Cardiac septum (tissue), 1 donor: ENCODE measurements at regions not wholly inside any gene's neighbourhood (a gene's known extent, or its start where the extent isn't known, plus 50 kb on each side); places are given as distances from the start of the nearest gene placed in this dataset.

Source experiments
- DNase-seq: peaks from one replicate; pipeline ENCODE4 v3.0.0-alpha.2; 2020; ENCODE audit warnings: low spot score
- intact Hi-C: fragments of 100-400 bp; cut with DNase I; formaldehyde crosslinking; loops from one replicate; pipeline ENCODE4 v1.14.0; 2022
- donor health status: DM: no; HTN: no; CAD: no.

DNA sequence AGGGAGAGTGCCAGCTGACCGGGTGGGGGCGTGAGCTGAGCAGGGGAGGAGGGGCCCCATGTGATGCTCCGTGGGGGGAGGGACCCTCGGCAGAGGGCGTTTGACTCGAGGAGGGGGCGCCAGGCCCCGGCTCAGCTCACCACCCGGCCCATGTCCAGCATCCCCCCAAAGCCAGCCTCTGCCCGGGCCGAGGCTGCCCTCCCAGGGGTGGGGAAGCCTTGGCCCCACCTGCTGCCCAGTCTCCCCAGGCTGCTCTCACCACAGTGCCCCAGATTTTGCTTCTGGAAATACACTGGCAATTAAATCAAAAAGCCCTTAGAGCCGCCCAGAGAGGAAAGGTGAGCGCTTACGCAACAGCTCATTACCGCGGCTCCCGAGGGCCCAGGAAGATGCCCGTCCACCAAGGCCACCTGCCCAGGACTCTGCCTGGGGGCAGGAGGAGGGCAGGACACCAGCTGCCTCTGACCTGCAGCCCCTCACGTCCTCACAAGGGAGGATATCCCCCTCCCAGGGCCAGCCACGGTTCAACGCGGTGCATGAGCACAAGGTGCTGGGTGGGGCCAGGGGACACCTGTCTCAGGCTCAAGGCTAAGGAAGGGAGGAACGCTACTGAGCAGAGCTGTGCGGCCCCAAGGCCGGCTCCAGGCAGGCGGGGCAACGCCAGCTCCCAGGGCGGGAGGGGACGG is 70.0 kb upstream of the INPP5A start:
- intact Hi-C loops: no loop called here
- DNase-seq: no peak

DNA sequence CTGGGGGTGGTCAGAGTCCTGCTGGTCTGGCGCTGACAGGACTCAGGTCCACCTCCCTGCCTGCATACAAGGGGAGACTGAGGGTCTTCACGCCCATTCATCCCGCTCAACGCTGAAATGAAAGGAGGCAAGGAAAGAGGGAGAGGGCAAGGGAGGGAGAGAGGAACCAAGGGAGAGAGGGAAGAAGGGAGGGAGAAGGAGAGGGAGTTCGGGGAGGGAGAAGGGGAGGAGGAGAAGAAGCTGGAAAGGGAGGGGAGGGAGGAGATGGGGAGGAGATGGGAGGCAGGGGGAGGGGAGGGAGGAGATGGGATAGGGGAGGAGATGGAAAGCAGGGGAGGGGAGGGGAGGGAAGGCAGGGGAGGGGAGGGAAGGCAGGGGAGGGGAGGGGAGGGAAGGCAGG is 69.4 kb upstream of the INPP5A start:
- intact Hi-C loops: no loop called here
- no peak for DNase-seq

DNA sequence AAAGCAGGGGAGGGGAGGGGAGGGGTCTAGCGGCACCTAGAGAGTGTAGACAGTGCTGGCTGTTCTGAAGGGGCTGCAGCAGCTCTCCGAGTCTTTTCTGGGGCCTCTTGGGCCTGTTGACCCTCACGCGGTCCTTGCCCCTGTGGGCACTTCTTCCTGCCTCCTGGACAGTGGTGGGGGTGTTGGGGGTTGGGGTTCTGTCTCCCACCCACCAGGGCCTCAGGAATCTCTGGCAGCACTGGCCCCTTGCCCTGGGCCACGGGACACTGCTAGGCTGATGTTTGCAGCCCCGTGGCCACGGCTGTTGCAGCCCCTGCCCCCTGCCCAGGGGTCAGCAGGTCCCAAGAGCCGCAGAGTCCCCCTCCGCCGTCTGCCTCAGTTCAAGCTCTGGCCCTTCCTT is 68.9 kb upstream of the INPP5A start:
- no peak for DNase-seq
- intact Hi-C loops: no loop called here

DNA sequence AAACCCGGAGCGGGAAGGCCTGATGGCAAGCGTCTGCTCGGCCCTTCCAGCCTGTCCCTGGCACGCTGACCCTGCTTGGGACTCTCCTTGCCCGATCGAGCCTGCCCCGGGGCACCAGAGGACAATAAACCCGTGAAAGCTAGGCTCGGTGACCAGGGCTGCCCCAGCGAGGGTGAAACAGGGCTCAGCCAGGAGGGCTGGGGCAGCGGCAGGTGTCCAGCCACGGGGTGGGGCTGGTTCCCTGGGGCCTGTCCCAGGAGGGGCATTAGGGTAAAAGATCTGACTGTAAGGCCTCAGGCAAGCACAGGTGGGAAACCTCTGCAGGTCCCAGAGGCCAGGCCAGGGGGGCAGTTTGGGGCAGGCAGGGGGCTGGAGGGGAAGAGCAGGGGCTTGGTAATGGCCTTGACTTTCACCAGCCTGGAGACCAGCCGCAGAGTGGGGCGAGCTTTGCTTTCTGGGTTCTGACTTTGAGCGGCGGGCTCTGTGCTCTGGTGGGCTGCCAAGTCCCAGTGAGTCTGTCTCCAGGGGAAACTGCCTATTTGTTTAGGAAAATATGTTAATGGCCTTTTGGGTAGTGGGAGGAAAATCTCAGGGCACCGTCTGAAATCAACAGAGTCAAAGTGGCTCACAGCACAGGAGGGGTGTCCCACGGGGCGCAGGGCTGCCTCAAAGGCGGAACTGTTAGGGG is 68.2 kb upstream of the INPP5A start:
- intact Hi-C loops: no loop called here
- no peak for DNase-seq

DNA sequence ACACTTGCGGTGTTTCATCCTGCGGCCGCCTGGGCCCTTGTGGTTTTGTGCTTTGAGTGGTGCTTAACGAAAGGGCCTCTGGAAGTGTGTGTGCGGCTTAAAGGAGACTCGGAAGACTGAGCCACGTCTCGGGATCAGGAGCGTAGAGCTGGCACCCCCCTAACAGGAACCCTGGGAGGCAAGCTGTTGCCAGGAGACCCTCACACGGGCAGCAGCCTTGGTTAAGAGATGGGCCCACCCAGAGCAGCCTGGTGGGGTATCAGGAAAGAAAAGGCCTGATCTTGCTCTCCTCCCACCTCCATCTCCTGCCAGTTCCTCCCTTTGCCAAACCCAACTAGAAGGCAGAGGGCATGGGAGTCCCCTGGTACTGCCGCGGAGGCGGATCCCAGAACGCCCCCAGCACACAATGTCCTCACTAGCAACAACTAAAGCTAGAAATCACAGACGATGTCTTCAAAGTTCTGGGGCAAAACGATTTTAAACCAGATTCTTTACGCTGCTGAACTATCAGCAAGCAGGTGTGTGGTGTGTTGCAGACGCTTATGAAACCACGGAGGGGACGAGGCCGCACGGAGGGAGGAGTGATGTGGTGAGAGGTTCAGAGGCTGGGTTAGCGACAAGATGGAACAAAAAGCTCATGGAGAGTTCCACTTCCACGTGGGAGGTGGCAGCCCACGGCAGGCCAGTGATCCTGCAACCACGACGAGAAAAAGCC is 67.0 kb upstream of the INPP5A start:
- DNase-seq: no peak
- intact Hi-C loops: no loop called here

DNA sequence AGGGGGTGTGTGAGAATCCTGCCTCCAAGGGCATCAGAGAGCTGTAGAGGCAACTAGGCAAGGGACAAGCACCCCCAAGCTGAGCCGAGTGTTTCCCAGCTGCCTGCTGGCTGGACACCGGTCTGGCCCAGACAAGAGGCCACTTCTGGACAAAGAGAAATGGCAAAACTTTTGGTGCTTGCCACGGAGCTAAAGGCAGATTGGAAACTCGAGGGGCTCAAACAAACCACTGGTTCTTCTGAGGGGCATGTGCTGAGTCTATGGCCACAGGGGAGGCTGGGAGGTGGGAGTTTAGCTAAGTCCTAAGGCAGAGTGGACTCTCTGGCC is 66.5 kb upstream of the INPP5A start:
- intact Hi-C loops: no loop called here
- DNase-seq: no peak

DNA sequence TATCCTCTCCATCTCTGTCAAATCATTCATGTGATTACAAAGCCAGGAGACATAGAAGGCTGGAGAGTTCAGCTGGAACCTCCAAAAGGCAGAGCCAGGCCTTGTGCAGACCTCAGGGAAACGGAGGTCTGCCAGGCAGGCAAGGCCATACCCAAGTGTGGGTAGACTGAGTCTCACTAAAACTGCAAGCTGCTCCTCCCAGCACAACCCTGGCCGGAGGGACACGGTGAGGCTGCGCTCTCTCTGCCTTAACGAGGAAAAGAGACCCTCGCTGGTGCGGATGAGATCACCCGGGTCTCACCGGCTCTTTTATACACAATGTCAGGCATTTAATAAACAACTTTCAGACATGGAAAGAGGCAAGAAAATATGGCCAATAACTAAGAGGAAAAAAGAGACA is 66.1 kb upstream of the INPP5A start:
- no peak for DNase-seq
- intact Hi-C loops: no loop called here

DNA sequence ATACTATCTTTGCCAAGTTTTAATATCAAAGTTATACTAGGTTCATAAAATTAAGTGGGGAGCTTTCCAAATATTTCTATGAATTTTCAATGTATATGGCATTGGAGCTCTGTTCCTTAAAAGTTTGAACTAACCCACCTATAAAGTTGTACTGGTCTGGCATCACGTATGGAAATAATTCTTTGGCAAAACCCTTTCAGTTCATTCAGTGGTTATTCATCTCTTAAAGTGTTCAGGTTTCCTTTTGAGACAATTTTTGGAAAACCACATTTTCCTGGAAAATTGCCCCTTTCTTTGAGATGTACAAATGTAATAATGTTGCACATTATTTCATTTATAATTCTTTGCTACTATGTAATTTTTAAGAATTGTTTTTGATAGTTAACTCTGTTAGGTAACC is 62.5 kb upstream of the INPP5A start:
- DNase-seq: no peak
- intact Hi-C loops: no loop called here

DNA sequence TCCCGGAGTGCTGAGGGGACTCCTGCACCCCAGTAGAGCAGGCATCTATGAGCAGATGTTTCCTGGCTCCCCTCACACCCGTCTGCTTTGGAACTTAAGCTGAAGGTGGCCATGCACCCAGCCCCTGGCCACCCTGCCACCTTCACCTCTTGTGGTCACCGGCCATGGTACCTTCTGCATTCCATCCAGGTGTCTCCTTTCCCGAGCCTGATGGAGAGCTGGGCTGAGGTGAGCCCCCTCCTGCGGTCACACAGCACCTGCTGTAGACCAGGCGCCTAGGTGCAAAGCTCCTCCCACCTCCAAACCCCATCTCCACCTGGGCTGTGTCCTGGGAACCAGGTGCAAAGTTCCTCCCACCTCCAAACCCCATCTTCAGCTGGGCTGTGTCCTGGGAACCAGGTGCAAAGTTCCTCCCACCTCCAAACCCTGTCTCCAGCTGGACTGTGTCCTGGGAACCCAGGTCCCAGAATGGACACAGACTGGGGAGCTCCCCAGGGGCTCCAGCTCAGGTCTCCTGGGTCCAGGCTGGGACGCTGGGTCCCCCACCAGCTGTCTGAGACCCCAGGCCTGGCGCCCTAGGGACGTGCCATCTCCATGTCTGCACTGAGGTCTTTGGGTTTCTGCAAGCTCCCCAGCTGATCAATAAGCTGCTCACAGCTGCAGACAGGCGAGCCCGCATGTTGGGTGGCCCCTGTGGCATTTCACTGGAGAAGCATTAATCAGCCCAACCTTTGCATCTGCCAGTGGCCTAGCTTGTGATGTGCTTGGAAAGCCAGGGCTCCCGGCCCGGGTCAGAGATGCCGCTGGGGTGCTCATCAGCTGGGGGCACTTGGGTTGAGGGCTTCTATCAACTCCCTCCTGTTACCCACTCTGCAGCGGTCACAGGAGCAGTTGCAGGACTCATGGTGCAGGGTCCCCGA is 61.2 kb upstream of the INPP5A start:
- DNase-seq: peak; percentile 29
- intact Hi-C loops: no loop called here

DNA sequence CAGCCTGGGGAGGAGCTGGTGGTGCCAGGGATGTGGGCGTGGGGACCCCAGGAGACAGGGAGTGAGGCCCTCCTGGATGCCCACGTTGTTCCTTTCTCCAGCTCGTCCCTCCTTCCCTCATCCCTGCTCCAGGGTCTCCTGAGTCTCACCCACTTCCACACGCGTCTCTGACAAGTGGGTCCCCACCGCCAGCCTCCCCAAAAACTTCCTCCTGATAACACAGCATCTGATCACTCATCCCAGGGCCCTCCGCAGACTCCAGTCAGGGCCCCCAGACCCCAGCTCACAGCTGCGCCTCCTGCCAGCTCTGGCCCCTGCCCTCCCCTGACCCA is 60.6 kb upstream of the INPP5A start:
- intact Hi-C loops: no loop called here

DNA sequence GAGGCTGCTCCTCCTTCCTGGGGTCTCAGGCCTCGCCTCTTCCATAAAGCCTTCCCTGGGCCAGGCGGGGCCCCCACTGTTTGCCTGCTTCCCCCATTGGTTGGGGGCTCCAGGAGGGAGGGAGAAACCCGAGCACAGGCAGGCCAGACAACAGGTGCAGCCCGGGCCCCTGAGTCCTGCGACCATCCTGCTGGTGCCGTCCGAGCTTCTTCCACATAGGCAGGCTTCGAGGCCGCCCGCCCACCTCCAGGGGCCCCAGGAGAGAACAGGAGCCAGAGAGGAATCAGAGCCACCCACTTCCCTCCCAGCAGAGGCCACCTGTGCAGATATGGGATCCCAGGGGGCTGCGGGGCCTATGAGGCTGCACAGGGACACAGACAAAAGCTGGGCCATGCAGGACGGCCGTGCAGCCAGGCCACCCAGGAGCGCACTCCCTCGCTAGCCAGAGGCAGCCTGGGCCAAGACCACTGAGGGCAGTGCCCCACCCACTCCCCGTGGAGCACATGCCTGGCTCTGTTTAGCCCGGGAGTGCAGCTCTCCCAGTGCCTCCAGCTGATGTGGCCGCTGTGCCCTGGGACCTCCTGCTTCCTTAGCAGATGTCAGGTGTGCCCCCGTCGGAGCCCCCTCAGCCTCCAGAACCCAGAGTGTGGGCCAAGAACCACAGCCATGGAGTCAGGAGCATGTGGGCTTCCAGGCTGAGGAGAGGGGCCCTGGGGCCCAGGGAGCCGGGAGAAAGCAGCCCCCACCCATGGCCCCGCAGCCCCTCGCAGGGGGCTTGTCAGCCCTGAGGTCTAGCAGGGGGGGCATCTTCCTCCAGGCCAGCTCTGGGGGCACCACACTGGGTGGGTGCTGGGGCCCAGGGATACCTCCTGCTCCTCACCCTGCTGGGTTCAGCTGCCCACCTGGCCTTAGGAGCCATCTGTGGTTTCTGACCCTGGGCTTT is 59.9 kb upstream of the INPP5A start:
- peak; percentile 73 for DNase-seq
- intact Hi-C loops: no loop called here

More for the DNA sequence above, 60.6 kb upstream of the INPP5A start:
- DNase-seq: no peak

DNA sequence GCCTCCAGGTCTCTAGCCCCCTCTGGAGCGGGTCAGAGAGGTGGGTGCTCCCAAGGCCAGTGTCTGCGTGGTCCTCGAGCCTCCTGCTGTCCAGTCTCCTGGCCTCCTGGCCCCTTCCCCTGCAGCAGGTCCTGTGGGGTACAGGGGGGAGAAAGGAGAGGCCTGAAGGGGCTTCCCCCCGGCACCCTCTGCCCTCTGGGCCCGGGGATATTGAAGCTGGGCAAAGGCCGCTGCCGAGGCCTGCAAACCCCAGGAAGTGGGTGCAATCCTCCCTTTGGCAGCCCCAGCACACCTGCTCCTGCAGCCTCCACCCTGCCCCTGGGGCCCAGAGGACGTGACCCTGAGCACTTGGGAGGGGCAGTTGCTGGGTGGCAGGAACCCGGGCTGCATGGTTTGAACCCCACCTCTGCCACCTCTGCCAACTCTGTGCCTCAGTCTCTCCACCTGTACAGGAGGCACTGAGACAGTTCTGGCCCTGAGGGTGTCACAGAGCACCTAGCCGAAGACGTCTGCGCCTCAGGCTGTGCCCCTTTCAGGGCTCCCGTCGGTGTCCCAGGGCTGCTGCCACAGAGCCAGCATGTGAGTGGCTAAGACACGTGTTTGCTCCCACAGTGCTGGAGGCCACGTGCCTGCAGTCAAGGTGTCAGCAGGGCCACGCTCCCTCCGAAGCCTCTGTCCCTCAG is 59.1 kb upstream of the INPP5A start:
- peak; percentile 27 for DNase-seq
- intact Hi-C loops: no loop called here

DNA sequence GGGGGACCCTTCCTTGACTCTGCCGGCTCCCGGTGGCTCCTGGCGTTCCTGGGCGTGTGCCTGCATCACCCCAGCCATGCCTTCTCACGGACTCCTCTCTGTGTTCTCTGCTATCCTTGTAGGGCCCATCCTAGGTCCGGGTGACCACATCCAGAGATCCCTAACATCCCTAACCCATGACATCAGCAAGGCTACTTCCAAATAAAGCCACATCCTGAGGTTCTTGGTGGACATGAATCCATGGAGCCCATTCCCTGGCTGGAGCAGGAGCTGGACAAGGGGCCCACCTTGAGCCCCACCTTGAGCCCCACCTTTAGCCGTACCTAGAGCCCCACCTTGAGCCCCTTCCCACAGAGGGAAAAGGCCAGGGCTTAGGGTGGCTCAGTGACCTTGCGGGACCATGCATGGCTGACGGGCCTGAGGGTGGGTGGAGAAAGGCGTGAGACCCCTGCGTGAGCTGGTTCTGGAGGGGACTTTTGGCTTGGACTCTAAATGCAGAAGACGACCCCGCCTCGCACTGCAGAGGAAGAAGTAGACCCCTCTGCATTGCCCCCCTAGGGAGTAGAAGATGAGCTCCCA is 58.5 kb upstream of the INPP5A start:
- intact Hi-C loops: no loop called here
- DNase-seq: peak; percentile 47

DNA sequence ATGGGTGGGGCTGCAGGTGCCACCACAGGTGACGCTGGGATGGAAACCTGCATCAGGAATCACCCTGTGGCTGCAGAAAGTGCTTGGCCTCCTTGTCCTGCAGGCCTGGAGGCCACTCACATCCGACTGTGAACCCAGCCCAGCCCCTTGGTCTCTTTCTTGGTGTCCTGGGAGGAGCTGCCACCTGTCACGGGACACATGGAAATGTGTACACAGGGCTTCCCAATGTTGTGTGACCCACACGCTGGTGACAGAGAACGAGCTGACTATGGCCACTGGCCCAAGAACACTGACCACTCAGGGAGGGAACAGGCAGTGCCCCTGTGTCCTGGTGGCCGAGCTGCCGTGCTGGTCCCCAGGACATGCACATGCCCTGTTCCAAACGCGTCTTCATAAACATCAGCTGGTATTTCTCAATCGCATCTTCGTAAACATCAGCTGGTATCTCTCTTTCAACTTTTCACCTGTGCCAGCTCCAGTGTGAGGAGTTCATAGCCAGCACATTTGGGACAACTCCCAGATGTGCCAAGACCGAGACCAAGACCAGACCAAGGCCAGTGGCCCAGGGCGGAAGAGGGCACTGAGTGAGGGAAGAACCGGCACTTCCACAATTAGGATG is 57.9 kb upstream of the INPP5A start:
- intact Hi-C loops: no loop called here
- DNase-seq: peak; percentile 65

DNA sequence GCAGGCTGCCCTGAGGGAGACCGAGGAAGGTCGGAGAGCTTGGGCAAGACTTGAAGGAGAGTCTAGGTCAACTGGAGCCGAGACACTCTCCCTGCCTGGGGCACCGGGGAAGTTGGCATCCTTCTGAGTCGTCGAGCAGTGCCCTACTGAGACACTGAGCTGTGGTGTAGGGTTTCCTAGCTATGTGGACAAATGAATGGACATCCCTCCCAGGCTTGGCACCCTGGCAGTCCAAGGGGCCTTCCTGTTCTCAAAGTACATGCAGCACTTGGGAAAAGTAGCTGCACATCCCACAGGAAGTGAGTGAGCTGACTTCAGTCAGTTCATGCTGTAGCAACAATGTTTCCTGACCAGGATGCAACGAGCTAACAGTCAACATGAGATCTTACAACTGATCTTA is 57.2 kb upstream of the INPP5A start:
- peak; percentile 50 for DNase-seq
- intact Hi-C loops: no loop called here

DNA sequence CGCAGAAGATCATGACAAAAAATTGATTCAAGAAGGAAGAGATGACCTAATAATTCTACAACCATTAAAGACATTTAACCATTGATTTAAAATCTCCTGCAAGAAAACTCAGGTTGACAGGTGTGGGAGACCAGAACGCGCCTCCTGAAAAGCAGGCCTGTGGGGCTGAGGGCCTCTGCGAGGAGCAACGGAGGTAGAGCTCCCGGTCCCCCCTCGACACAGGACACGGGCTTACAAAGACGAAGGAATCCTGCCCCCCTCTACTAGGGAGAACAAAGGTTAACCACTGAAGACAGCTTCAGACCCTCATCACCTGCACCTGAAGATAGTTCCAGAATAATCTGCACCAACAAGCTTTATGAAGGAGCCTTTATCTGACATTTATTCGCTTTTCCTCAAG is 55.9 kb upstream of the INPP5A start:
- peak; percentile 56 for DNase-seq
- intact Hi-C loops: no loop called here

DNA sequence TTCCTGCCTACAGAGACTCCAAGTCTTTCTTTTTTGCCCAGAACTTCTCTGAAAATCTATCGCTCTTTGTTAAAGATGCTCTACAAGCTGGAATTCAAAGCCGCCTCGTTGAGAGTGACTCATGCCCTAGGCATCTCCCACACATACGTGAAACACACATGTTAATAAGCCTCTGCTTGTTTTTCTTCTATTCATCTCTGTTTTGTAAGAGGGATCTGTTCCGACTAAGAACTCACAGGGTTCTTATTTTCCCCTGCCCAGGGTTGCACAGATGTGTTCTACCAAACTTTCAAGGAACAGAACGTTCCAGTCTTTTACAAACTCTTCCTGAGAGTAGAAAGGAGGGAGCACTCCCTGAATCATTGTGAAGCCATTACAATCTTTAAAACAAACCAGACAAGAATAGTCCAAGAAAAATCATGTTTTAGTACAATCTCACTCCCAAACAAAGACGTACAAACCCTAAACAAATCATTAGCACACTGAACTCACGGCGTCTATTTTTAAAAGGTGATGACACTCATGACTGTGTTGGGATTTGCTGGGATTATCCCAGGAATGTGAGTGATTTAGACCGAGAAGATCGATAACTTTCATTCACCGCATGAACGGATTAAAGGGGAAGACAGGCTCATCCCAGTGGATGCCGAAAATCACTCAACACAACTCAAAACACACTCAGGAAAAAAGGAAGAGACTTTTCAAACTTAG is 55.3 kb upstream of the INPP5A start:
- DNase-seq: no peak
- intact Hi-C loops: no loop called here
